Calu3 (cell line): ENCODE measurements at regions not wholly inside any gene's neighbourhood (a gene's known extent, or its start where the extent isn't known, plus 50 kb on each side); places are given as distances from the start of the nearest gene placed in this dataset.

ENCODE experiments used
- BruUV-seq: library from RNA; stranded (reverse); fragments of 400-500 nt; replicated peaks from 2 replicates; lab custom pipeline; 2021; lab: Mats Ljungman, UMichigan
- CTCF ChIA-PET: fragments of 300-600 bp; sonication (Branson Sonifier 250); formaldehyde crosslinking; loops from one replicate; lab custom pipeline; 2022; ENCODE audit warnings: antibody characterized with exemption; lab: Charles Lee
- DNase-seq: peaks from one replicate; pipeline ENCODE4 v3.0.0; 2022
- H3K27ac Mint-ChIP-seq: one replicate; pipeline ENCODE4 v1.8.0; 2022; ENCODE audit warnings: mixed read lengths; ENCODE audit not compliant: unreplicated experiment
- H3K27me3 Mint-ChIP-seq: one replicate; pipeline ENCODE4 v1.8.0; 2022; ENCODE audit warnings: mixed read lengths; ENCODE audit not compliant: unreplicated experiment
- H3K36me3 Mint-ChIP-seq: one replicate; pipeline ENCODE4 v1.8.0; 2022; ENCODE audit warnings: mild to moderate bottlenecking, moderate library complexity, mixed read lengths; ENCODE audit not compliant: insufficient read depth, unreplicated experiment
- H3K4me1 Mint-ChIP-seq: one replicate; pipeline ENCODE4 v1.8.0; 2022; ENCODE audit warnings: mild to moderate bottlenecking, low read depth, mixed read lengths; ENCODE audit not compliant: unreplicated experiment
- H3K4me3 Mint-ChIP-seq: one replicate; pipeline ENCODE4 v1.8.0; 2022; ENCODE audit warnings: mild to moderate bottlenecking, low read depth, moderate library complexity, mixed read lengths; ENCODE audit not compliant: unreplicated experiment
- H3K9me3 Mint-ChIP-seq: one replicate; pipeline ENCODE4 v1.8.0; 2022; ENCODE audit warnings: low read depth, mixed read lengths; ENCODE audit not compliant: unreplicated experiment
- intact Hi-C: fragments of 100-400 bp; cut with micrococcal nuclease; formaldehyde crosslinking; loops from one replicate; pipeline ENCODE4 v1.10.0; 2022; ENCODE audit not compliant: unreplicated experiment
- TF ChIP-seq, protein P1 (sequence below): fragments of 200-600 bp; IDR thresholded peaks from one replicate; pipeline ENCODE4 v1.8.0; 2022; ENCODE audit warnings: antibody characterized with exemption; ENCODE audit not compliant: unreplicated experiment

DNA sequence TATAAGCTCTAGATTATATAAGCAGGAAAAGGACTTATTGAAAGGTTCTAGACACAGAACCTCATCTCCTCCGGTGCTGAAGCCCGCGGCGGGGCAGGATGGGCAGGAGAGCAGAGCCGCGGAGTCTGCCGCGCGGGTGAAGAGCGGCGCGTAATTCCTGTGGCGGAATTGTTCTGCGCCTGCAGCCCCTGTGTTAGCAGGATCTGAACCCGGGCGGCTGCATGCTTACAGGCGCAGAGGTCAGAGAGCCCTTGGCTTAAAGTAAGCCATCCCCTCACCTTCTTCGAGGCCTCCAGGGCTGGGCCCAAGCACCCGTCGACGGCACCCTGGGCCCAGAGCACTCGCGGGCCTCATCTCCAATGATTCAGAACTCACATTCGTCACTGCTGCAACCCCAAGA is 89.3 kb downstream of the FASLG start:
- TF ChIP-seq, protein P1, sequence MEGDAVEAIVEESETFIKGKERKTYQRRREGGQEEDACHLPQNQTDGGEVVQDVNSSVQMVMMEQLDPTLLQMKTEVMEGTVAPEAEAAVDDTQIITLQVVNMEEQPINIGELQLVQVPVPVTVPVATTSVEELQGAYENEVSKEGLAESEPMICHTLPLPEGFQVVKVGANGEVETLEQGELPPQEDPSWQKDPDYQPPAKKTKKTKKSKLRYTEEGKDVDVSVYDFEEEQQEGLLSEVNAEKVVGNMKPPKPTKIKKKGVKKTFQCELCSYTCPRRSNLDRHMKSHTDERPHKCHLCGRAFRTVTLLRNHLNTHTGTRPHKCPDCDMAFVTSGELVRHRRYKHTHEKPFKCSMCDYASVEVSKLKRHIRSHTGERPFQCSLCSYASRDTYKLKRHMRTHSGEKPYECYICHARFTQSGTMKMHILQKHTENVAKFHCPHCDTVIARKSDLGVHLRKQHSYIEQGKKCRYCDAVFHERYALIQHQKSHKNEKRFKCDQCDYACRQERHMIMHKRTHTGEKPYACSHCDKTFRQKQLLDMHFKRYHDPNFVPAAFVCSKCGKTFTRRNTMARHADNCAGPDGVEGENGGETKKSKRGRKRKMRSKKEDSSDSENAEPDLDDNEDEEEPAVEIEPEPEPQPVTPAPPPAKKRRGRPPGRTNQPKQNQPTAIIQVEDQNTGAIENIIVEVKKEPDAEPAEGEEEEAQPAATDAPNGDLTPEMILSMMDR, result no peak
- DNase-seq, result no peak
- Mint-ChIP-seq H3K9me3 (no peaks in the 10 kb centered on the region), H3K4me3 (no peak overlapping the region), H3K27me3 (no peaks in the 10 kb centered on the region), H3K36me3 (peaks cover 4% of the 10 kb centered on the region), H3K4me1 (peaks cover 33% of the 10 kb centered on the region), H3K27ac (no peak overlapping the region)
- no TSS peak for BruUV-seq
- CTCF ChIA-PET, result no interaction called here
- intact Hi-C loops, result loop anchor here (10.0 kb wide), 1 partner anchor 307 kb away; the partner anchor contains the start of gene TNFSF18

DNA sequence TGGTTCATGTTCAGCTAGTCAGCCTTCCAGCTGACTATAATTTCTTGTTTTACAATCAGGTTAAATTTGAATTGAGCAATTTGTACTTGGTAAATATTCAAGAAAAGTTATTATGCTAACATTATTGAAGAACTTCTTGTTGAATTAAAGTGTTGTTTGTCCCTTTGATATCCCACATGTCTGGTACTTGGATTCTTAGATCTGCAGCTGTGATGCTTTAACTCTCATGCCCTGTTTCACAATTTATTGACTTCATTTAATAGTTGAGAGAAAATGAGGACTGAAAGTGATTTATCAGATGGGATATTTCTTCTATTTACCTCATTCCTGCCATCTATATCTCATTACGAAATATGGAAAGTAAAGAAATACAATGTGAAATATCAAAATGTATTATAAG is 92.8 kb downstream of the FASLG start:
- Mint-ChIP-seq H3K27me3 (no peaks in the 10 kb centered on the region), H3K9me3 (no peaks in the 10 kb centered on the region), H3K4me3 (no peak overlapping the region), H3K4me1 (peaks cover 13% of the 10 kb centered on the region), H3K27ac (no peak overlapping the region), H3K36me3 (peaks cover 4% of the 10 kb centered on the region)
- TF ChIP-seq, protein P1, result no peak
- CTCF ChIA-PET, result no interaction called here
- intact Hi-C loops, result no loop called here
- DNase-seq, result no peak
- BruUV-seq, result no TSS peak

DNA sequence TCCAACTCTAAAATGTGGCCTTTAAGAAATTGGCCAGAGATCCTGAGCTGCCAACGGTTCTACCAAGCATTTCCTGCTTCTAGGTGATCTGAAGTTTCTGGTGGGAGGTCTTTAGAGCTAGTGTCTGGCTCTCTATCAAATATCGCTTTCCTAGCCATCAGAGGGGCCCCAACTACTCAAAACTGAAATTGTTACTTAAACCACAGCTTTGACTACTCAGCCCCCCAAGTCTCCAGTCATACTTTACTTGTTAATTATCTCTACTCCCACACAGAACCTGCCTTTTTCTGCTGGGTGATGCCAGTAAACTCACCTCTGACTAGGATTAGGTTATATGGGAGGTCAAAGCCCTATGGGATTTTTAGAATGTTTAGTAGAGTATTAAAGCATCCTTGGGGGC is 95.1 kb downstream of the FASLG start:
- no TSS peak for BruUV-seq
- peaks cover 3% of the 10 kb centered on the region for H3K36me3 Mint-ChIP-seq

DNA sequence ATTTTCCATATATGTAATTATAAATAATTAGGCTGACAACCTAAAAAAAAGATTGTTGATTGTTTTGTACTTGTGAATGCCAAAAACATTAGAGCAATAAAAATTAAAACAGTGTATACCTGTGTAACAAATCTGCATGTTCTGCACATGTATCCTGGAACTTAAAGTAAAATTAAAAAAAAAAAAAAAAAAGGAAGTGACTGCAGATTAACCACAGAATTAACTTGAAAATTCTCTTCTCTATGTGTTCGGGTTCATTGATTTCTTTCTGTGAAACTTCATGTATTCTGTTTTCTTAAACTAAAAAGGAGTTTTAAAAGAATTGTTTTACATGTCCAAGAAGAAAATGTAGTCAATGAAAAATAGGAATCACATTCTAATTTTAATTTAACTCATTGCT is 95.7 kb downstream of the FASLG start:
- Mint-ChIP-seq H3K27me3 (no peaks in the 10 kb centered on the region), H3K4me1 (no peaks in the 10 kb centered on the region), H3K27ac (no peak overlapping the region), H3K9me3 (no peaks in the 10 kb centered on the region), H3K36me3 (no peaks in the 10 kb centered on the region), H3K4me3 (no peak overlapping the region)
- CTCF ChIA-PET, result no interaction called here
- intact Hi-C loops, result no loop called here
- BruUV-seq, result no TSS peak
- TF ChIP-seq, protein P1, result no peak
- no peak for DNase-seq

More for the DNA sequence above, 95.1 kb downstream of the FASLG start:
- no peaks in the 10 kb centered on the region for H3K27me3 Mint-ChIP-seq
- no peaks in the 10 kb centered on the region for H3K4me1 Mint-ChIP-seq
- no peaks in the 10 kb centered on the region for H3K9me3 Mint-ChIP-seq
- intact Hi-C loops, result no loop called here
- CTCF ChIA-PET, result interaction anchor here (0.6 kb wide), 1 partner anchor 103 kb away, joined by 4 read pairs; no protein-coding TSS in a partner anchor
- DNase-seq, result no peak
- TF ChIP-seq, protein P1, result no peak
- H3K4me3 Mint-ChIP-seq, result no peak overlapping the region
- H3K27ac Mint-ChIP-seq, result no peak overlapping the region
